Pulmonary artery endothelial cell (primary cell): ENCODE measurements at regions not wholly inside any gene's neighbourhood (a gene's known extent, or its start where the extent isn't known, plus 50 kb on each side); places are given as distances from the start of the nearest gene placed in this dataset.
"Not testable (repeated sequence)": the region's sequence is repeated elsewhere in the genome, so short reads cannot be mapped to it uniquely, and the experiment has no call there.

Experiments
- DNase-seq: peaks from one replicate; pipeline ENCODE4 v3.0.0-alpha.2; 2011; ENCODE audit warnings: low read depth, low spot score

DNA sequence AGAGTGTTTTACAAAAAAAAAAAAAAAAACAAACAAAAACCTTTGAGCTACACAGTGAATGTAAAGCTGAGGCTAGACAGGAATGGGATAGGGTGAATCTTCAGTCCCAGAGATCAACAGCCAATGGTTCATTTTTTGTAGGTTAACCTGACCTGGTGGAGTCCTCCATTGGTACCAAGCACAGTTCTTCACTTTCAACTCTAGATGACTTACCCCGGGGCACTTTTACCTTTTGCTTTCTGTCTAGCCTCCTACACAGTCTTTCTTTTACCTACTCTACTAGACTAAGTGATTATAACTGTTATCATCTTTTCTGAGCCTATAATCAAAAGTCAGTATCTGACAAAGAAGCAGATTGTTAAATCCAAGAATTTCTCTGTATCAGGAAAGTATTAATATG is 50.9 kb downstream of the ANXA2R start:
- no peak for DNase-seq

DNA sequence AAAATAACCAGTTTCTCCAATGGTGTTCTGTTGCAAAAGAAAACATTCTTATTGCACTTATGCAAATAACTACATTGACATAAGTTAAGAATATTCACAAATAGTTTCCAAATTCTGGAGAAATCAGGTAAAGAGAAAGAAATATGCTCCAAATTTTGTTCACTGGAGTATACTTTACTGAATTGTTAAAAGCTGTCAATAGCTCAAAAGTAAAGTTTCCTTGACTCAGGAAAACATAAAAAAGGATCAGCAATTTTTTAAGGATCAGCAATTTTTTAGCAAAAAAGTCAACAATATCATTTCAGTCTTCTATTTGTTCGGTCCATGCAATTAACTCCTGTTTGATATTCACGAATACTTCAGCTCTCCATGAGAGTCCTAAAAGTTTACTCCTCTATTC is 51.6 kb downstream of the ANXA2R start:
- DNase-seq, result no peak

DNA sequence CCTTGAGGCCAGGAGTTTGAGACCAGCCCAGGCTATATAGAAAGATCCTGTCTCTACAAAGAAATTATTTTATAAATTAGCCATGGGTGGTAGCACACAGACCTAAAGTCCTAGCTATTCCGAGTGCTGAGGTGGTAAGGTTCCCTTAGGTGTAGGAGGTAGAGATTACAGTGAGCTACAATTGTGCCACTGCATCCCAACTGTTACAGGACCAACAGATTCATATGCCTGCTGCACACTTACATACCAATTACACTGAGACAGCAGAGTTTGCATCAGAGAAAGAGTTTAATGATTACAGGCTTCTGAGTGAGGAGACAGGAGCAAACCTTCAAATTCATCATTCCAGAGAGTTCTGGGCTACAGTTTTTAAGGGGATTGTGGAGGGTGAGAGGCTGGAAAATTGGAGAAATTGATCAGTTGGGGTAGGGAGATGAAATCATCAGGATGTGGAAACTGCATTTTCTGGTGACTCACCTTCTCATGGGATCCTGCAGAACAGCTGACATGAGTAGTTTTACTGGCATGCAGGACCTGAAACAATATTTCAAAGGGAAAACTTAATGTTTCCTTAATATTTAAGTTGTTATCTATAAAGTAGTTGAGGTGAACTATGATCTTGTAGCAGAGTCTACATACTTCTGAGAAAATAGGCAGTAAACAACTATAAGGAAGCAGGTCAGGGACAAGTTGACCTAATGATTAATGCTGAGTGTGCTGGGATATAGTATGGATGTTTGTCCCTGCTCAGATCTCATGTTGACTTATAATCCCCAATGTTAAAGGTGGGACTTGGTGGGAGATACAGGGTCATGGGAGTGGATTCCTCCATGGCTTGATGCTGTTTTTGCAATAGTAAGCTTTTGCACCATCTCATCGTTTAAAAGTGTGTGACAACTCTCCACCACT is 54.7 kb downstream of the ANXA2R start:
- DNase-seq, result peak; percentile 43

DNA sequence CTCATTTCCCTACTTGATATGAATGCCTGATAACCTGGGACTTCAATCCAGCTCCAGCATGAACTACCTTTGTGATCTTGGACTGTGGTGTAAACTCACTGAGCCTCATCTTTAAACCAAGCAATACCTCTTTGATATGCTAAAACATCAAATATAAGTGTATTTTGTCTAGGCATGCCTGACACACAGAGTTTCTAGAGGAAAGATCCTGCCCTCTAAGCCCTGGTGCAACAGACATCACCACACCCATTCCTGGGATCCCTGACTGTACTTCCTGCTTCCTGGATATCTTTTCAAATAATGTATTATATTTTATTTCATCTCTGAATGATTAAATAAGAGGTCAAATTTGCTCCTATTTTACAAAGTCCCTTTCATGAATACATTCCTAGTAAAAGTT is 55.8 kb downstream of the ANXA2R start:
- no peak for DNase-seq

DNA sequence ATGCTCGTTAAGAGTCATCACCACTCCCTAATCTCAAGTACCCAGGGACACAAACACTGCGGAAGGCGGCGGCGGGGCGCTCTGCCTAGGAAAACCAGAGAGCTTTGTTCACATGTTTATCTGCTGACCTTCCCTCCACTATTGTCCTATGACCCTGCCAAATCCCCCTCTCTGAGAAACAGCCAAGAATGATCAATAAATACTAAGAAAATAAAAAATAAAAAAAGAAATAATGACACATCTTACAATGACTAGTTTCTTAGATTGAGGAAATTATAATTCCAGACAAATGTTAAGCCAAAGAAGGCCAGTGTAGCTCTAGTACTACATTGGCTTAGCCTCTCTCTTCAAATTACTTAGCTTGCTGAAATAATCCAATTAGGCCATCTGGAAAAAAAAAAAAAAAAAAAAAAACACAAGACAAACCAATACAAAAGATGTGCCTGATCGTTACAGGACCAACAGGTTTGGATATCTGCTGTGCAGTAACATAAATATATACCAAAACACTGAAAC is 58.0 kb downstream of the ANXA2R start:
- no peak for DNase-seq

DNA sequence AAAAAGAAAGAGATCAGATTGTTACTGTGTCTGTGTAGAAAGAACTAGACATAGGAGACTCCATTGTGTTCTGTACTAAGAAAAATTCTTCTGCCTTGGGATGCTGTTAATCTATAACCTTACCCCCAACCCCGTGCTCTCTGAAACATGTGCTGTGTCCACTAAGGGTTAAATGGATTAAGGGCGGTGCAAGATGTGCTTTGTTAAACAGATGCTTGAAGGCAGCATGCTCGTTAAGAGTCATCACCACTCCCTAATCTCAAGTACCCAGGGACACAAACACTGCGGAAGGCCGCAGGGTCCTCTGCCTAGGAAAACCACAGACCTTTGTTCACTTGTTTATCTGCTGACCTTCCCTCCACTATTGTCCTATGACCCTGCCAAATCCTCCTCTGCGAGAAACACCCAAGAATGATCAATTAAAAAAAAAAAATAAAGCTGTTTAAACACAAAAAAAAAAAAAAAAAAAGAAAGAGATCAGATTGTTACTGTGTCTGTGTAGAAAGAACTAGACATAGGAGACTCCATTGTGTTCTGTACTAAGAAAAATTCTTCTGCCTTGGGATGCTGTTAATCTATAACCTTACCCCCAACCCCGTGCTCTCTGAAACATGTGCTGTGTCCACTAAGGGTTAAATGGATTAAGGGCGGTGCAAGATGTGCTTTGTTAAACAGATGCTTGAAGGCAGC is 58.6 kb downstream of the ANXA2R start:
- DNase-seq, result not testable (repeated sequence)

DNA sequence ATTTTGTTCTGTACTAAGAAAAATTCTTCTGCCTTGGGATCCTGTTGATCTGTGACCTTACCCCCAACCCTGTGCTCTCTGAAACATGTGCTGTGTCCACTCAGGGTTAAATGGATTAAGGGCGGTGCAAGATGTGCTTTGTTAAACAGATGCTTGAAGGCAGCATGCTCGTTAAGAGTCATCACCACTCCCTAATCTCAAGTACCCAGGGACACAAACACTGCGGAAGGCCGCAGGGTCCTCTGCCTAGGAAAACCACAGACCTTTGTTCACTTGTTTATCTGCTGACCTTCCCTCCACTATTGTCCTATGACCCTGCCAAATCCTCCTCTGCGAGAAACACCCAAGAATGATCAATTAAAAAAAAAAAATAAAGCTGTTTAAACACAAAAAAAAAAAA is 59.1 kb downstream of the ANXA2R start:
- not testable (repeated sequence) for DNase-seq

DNA sequence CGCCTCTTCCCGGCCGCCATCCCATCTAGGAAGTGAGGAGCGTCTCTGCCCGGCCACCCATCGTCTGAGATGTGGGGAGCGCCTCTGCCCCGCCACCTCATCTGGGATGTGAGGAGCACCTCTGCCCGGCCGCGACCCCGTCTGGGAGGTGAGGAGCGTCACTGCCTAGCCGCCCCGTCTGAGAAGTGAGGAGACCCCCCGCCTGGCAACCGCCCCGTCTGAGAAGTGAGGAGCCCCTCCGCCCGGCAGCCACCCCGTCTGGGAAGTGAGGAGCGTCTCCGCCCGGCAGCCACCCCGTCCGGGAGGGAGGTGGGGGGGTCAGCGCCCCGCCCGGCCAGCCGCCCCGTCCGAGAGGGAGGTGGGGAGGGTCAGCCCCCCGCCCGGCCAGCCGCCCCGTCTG is 59.7 kb downstream of the ANXA2R start:
- DNase-seq, result not testable (repeated sequence)

DNA sequence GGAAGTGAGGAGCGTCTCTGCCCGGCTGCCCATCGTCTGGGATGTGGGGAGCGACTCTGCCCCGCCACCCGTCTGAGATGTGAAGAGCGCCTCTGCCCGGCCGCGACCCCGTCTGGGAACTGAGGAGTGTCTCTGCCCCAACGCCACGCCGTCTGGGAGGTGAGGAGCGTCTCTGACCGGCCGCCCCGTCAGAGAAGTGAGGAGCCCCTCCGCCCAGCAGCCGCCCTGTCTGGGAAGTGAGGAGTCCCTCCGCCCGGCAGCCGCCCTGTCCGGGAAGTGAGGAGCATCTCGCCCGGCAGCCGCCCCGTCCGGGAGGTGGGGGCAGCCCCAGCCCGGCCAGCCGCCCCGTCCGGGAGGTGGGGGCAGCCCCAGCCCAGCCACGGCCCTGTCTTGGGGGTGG is 60.9 kb downstream of the ANXA2R start:
- not testable (repeated sequence) for DNase-seq

DNA sequence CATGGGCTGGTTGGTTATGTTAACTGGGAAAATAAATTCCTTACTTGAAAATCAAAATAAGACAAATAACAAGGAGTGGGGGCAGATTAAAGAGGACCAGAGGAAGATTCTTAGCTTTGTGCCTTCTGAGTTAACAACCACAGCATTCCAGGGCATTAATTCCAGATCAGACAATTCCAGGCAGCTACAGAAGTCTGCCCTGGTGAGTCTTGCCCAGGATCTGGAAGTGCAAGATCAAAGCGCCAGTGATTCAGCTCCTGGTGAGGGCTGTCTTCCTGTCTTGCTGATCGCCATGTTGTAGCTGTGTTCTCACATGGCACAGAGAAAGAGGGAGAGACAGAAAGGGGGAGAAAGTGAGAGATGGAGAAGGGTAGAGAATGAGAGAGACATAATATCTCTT is 65.6 kb downstream of the ANXA2R start:
- DNase-seq, result no peak

DNA sequence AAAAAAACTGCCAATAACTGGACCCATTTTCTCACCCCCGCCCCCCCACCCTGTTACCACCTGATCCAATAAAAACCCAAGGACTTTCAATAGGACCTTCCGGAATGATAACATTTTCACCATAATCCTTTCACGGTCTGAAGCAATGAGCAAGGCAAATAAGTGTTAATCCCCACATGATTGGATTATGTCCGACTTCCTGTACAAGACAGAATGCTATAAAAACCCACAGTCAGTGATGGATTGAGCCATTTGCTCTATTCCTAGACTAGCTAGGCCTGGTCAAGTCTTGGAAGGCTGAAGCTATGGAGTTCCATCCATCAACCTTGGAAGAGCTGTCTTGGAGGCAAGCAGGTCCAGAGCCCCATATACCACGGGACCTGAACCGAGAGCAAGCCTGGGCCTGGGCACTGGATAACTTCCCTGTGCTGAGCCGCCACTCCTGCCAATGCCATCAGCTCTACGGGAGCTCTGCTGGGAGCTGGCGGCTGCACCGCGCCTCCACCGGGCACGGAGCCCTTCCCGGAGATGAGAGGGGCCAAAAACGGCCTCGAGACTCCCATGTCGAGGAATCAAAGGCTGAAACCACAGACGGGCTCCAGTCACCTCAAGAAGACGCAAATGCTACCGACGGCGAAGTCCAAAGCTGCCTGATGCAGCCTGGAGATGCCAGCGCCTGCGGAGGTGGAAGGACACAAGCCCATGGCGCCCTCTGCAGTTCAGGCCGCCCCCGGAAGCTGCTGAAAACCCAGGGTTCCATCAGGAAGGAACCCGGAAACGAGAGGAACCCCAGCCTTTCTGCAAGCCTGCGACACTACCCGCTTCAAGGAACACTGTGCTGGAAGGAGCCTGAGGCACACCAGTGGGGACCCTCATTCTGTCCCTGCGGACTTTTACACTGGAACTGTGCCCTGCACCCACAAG is 69.2 kb downstream of the ANXA2R start:
- no peak for DNase-seq

DNA sequence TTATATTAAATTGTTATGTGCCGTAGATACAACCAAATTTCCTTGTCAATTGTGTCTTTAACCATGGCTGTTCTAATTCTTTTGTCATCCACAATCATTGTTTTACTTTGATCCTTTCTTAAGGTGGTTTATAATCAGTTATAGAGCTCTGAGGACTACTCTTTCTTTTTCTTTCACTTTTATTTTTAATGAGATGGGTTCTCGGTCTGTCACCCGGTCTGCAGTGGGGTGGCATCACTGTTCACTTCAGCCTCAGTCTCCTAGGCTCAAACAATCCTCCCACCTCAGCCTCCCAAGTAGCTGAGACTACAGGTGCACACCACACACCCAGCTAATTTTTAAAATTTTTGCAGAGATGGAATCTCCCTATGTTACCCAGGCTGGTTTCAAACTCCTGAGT is 74.2 kb downstream of the ANXA2R start:
- DNase-seq, result no peak

DNA sequence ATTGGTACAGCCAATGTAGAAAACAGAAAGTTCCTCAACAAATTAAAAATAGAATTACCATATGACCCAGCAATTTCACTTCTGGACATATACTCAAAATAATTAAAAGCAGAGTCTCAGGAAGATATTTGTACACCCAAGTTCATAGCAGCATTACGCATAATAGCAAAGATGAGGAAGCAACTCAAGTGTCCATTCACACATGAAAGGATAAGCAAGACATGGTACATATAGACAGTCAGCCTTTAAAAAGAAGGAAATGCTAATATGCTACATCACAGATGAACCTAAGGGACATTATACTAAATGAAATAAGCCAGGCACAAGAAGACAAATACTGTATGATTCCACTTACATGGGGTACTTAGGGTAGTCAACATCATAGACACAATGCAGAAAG is 76.7 kb downstream of the ANXA2R start:
- DNase-seq, result no peak

DNA sequence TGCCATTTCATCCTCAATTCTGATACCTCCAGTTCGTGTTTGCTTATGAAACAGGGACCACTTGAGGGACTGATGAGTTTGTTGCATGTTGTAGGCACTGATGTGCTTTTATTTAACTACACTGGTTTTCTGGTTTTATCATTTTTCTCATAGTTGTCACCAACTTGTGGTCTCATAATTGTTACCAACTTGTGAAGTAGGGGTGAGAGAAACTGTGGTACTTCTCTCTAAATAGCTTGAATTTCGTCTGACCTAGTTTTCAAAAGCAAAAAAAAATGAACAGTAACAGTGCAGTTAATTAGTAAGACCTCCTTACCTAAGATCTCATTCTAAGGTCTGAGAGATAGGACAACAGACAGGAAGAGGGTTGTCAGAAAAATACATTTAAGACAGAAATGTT is 78.0 kb downstream of the ANXA2R start:
- DNase-seq, result no peak

DNA sequence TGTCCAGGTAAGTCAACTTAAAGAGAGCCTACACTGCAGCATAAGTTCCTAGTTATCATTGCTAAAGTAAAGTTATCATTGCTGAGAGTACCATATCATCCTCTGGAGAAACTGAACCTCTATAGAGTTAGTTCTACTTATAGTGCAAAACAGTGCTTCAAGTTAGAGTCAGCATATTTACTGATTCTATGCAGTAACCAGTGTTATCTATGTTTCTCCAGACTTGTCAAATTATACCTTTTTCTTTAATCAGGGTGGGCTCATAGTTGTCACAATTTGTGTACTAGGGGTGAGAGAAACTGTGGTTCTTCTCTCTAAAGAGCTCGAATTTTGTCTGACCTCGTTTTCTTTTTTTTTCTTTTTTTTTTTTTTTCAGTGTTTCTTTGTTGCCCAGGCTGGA is 79.6 kb downstream of the ANXA2R start:
- no peak for DNase-seq

DNA sequence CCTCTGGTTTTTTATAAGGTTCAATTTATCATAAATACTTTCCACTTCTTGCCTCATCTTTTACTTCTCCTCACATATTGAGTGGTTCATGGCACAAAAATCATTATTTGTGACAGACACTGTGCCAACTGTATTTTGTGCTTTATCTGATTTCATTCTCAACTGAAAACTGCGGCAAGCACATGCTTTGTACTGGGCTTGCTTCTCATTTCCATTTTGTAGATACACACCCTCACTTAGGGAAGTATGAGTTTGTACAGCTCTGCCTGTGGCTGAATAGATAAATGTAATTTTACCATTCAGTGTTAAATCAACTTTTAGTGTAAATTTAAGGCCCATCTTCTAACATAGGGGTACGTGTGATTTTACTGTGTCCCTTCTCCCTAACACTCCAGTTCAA is 83.6 kb downstream of the ANXA2R start:
- DNase-seq, result no peak

DNA sequence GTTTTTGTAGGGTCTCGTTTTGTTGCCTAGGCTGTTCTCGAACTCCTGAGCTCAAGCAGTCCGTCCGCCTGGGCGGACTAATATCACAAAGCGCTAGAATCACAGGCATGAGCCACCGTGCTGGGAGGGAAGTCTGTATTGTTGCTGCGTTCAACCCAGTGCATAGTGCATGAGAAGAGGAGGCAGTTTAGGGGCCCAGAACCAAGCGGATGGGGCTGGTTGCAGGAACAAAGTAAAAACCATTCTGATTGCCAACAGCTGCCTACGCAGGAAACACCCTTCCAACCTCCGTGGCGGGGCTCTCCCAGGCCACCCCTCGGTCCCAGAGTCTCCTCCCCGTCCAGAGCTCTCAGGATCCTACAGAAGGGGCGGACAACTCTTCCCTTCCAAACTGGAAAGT is 87.1 kb downstream of the ANXA2R start:
- DNase-seq, result no peak

DNA sequence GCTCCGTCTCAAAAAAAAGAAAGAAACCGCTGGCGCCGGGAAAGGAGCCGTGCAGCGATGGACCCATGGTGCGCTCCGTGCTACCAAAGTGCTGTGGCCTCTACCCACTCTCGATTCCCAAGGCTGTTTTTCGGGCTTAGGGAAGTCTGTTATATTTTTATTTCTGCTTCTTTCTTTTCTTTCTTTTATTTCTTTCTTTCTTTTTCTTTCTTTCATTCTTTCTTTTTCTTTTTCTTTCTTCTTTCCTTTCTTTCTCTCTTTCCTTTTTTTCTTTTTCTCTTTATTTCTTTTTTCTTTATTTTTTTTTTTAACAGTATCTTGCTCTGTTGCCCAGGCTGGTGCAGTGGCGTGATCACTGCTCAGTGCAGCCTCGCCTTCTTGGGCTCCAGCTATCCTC is 87.5 kb downstream of the ANXA2R start:
- DNase-seq, result no peak

DNA sequence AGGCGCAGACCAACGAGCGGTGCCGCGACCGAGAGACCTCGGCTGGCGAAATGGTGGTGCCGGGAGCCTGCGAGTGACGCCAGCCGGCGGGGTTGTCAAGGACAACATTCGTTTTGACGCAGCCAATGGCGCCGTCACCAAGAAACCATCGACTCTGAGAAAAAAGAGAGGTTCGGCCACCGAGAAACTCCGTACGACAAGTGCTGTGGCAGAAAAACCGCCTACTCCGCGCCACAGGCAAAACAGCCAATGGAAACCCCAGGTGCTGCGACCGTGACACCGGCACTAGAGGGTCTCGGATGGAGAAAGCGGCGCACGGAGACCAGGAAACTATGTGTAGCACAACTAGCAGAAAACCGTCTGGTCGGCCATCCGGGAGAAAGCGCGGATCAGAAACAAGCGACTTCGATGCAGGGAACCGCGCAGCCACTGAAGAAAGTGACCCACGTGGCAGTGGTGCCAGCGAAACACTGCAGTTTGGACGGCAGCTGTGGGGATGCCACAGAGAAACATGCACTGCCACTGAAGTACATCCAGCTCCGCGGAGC is 88.8 kb downstream of the ANXA2R start:
- no peak for DNase-seq

DNA sequence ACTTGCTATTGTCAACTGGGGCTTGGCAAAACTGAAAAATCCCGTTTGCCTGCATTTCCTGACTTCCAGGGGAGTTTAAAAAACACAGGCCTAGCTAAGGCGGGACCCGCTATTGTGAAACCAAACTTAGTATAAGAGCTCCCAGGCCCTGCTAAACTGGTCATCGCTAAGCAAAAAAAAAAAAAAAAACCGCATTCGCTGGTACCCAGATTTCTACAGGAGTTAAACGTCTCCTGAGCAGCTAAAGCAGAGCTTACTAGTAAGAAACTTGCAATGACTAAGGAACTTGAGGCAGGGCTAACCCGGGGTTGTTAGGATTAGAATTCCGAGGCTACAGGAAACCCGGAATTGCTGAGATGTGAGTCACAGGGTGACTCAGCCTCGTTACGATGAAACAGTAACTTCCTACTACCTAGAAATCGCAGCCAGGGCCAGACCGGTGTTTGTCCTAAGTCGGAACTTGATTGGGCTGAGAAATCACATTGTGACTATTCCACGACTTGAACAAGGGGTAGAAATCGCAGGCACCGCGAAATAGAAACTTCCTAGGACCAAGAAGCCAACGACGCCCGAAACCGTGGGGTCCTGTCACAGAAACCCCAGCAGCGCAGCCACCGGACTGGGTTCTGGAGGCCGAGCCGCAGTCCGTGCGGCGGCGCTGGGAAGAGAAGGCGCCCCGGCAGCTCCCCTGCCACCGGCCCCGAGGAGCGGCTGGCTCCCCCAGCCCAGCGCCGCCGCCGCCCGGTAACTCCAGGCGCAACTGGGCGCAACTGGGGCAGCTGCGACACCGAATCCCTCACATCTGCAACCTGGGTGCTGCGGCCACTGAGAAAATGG is 89.4 kb downstream of the ANXA2R start:
- DNase-seq, result peak; percentile 99

DNA sequence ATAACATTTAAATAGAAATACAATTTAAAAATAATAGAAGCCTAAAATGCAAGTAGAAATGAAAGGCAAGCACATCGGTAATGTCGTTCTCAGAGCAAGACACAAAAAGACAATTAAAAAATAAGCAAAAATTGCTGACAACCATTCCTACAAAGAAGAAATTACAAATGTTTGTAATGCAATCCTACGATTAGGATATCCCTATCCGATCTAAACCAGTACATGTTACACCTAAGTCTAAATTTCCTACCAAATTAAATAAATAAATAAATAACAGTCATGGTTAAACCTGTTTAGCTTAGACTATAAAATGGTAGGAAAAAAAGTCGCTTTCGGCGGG is 90.0 kb downstream of the ANXA2R start:
- no peak for DNase-seq
